OCI-LY3 (cell line): ENCODE measurements at regions not wholly inside any gene's neighbourhood (a gene's known extent, or its start where the extent isn't known, plus 50 kb on each side); places are given as distances from the start of the nearest gene placed in this dataset.

ENCODE experiments used
- H2AFZ ChIP-seq: fragments of 200-600, 300-600 bp; shearing (Covaris generic); 2 replicates; pipeline ENCODE4 v1.6.0; 2014; ENCODE audit warnings: antibody characterized with exemption, low read depth, low read length
- H3K27ac ChIP-seq: fragments of 200-600, 300-600 bp; sonication (generic); 2 replicates; pipeline ENCODE4 v1.5.1; 2014; ENCODE audit warnings: mild to moderate bottlenecking, low read length, moderate library complexity, mixed read lengths
- H3K27me3 ChIP-seq: fragments of 200-600, 300-600 bp; sonication (generic); 2 replicates; pipeline ENCODE4 v1.6.1; 2014; ENCODE audit warnings: low read depth, low read length, mixed read lengths
- H3K36me3 ChIP-seq: fragments of 200-600, 300-600 bp; sonication (generic); replicated peaks from 2 replicates; pipeline ENCODE3; 2014; ENCODE audit warnings: low read depth, low read length, mixed read lengths
- H3K4me1 ChIP-seq: fragments of 300-600, 200-600 bp; sonication (generic); 2 replicates; pipeline ENCODE4 v1.6.1; 2014; ENCODE audit warnings: low read length, mixed read lengths
- H3K4me2 ChIP-seq: fragments of 200-600, 300-600 bp; sonication (generic); 2 replicates; pipeline ENCODE4 v1.6.1; 2014; ENCODE audit warnings: low read length, mixed read lengths
- H3K4me3 ChIP-seq: fragments of 300-600, 200-600 bp; sonication (generic); 2 replicates; pipeline ENCODE4 v1.5.1; 2014; ENCODE audit warnings: antibody characterized with exemption, mild to moderate bottlenecking, low read length, moderate library complexity
- H3K79me2 ChIP-seq: fragments of 300-600, 200-600 bp; shearing (Covaris generic); 2 replicates; pipeline ENCODE4 v1.6.1; 2014; ENCODE audit warnings: mild to moderate bottlenecking, low read length, mixed read lengths
- H3K9ac ChIP-seq: fragments of 300-600, 200-600 bp; shearing (Covaris generic); 2 replicates; pipeline ENCODE4 v1.6.0; 2014; ENCODE audit warnings: mild to moderate bottlenecking, low read length, moderate library complexity
- H3K9me3 ChIP-seq: fragments of 200-600, 300-600 bp; shearing (Covaris generic); 2 replicates; pipeline ENCODE4 v1.6.1; 2014; ENCODE audit warnings: low read length, mixed read lengths; ENCODE audit not compliant: insufficient read depth
- H4K20me1 ChIP-seq: fragments of 200-600, 300-600 bp; sonication (generic); 2 replicates; pipeline ENCODE4 v1.6.1; 2016; ENCODE audit warnings: low read length, mixed read lengths; ENCODE audit not compliant: insufficient read depth
- EZH2phosphoT487 ChIP-seq: fragments of 200-600 bp; shearing (Covaris generic); IDR thresholded peaks from 2 replicates; pipeline ENCODE4 v1.6.1; 2018; ENCODE audit warnings: antibody characterized with exemption, mixed run types, low read depth
- TF ChIP-seq, protein P1 (sequence below): fragments of 200-600, 300-600 bp; sonication (generic); IDR thresholded peaks from 2 replicates; pipeline ENCODE4 v1.5.1; 2014; ENCODE audit warnings: antibody characterized with exemption, low read length, low read depth

DNA sequence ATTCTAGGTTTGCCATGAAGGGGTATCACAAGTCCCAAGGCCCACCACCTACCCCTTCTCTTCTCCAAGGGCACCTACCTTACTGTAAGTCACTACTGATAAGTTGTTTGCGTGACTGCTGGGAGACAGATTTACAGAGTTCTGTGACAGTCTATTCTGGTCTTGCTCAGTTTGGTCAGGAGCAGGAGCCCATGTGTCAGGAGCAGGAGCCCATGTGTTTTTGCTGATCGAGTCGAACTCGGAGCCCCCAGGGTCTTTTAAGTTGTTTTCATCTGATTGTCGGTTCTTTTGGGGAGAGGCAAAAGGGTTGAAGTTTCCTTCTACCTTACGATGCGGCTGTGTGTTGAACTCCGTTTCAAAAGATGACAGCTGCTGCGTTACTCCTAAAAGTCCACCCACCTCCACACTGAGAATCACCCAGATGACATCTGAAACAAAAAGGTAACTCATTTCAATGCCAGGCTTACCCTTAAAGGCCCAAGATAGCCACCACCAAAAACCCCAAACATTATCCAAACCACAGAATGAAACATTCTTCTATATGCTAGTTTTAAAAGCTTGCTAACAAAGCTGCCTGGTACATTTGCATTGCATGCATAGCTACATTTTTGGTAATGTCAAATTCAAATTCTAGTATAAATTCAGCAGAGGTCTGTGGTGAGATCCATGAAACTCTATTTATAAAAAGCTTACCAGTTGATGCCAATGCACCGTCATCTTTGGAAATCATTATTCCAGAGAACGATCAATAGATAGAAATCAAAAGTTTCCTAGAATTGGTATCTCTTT, 50.5 kb upstream of the SPDEF start:
- H3K27me3 ChIP-seq: no peaks in the 10 kb centered on the region
- peaks cover 7% of the 10 kb centered on the region for H3K36me3 ChIP-seq
- H3K27ac ChIP-seq: no peak overlapping the region
- no peak overlapping the region for H3K4me3 ChIP-seq
- TF ChIP-seq EZH2phosphoT487: no peak
- TF ChIP-seq, protein P1, sequence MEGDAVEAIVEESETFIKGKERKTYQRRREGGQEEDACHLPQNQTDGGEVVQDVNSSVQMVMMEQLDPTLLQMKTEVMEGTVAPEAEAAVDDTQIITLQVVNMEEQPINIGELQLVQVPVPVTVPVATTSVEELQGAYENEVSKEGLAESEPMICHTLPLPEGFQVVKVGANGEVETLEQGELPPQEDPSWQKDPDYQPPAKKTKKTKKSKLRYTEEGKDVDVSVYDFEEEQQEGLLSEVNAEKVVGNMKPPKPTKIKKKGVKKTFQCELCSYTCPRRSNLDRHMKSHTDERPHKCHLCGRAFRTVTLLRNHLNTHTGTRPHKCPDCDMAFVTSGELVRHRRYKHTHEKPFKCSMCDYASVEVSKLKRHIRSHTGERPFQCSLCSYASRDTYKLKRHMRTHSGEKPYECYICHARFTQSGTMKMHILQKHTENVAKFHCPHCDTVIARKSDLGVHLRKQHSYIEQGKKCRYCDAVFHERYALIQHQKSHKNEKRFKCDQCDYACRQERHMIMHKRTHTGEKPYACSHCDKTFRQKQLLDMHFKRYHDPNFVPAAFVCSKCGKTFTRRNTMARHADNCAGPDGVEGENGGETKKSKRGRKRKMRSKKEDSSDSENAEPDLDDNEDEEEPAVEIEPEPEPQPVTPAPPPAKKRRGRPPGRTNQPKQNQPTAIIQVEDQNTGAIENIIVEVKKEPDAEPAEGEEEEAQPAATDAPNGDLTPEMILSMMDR: no peak
- H4K20me1 ChIP-seq: peaks cover 43% of the 10 kb centered on the region
- no peaks in the 10 kb centered on the region for H3K9me3 ChIP-seq
- H3K79me2 ChIP-seq: peaks cover 48% of the 10 kb centered on the region
- H3K4me1 ChIP-seq: peaks cover 13% of the 10 kb centered on the region
- H3K4me2 ChIP-seq: no peak overlapping the region
- no peak overlapping the region for H2AFZ ChIP-seq
- H3K9ac ChIP-seq: no peak overlapping the region
